ENCODE measurements at regions not wholly inside any gene's neighbourhood (a gene's known extent, or its start where the extent isn't known, plus 50 kb on each side); places are given as distances from the start of the nearest gene placed in this dataset.

- TF ChIP-seq CTCF (IDR thresholded peaks at IDR 0.05) (no peak), POLR2A (IDR thresholded peaks at IDR 0.05) (no peak)
These were observed 300.3 kb downstream of the PRL start for GRCh38 chr6:21996425-21997118.

All from heart left ventricle (tissue), 13 donors.